CD4-positive, alpha-beta T cell (primary cell): ENCODE measurements at regions not wholly inside any gene's neighbourhood (a gene's known extent, or its start where the extent isn't known, plus 50 kb on each side); places are given as distances from the start of the nearest gene placed in this dataset.

Experiments
- ATAC-seq: fragments of 200-7000 bp; cut with Tn5 transposase; one replicate; pipeline ENCODE4 v1.10.0; 2022; ENCODE audit warnings: mild to moderate bottlenecking; ENCODE audit not compliant: poor library complexity
- CTCF ChIA-PET: fragments of 350-600 bp; sonication (Branson Sonifier 250); formaldehyde crosslinking; loops from one replicate; lab custom pipeline; 2021; ENCODE audit warnings: antibody characterized with exemption, inconsistent platforms; lab: Charles Lee
- POLR2A ChIA-PET: fragments of 350-600 bp; sonication (Branson Sonifier 250); formaldehyde crosslinking; loops from one replicate; lab custom pipeline; 2021; ENCODE audit warnings: antibody characterized with exemption, inconsistent platforms; lab: Charles Lee
- DNase-seq, 14 experiments: peaks; one replicate each; pipeline ENCODE4 v3.0.0-alpha.2; 2013 to 2020; ENCODE audit warnings: mixed read lengths in 2 of 14
- H3K27ac ChIP-seq, 2 donors: one replicate each; pipeline versions ENCODE4 v1.5.1 to v1.7.0; 2013; ENCODE audit warnings: low read length in 2 of 2, low read depth in 1 of 2, mild to moderate bottlenecking in 1 of 2
- H3K27me3 ChIP-seq, 2 experiments: 1 replicate in 1 of 2; 2 replicates in 1 of 2; pipeline versions ENCODE4 v1.6.1 to v1.7.0; 2013; ENCODE audit warnings: low read length in 2 of 2, control low read depth in 1 of 2, mild to moderate bottlenecking in 1 of 2, moderate library complexity in 1 of 2; ENCODE audit not compliant: insufficient read depth in 2 of 2, control insufficient read depth in 1 of 2
- H3K36me3 ChIP-seq: one replicate; pipeline ENCODE4 v1.6.1; 2013; ENCODE audit warnings: low read length, control low read depth; ENCODE audit not compliant: insufficient read depth
- H3K4me1 ChIP-seq: one replicate; pipeline ENCODE4 v1.6.1; 2013; ENCODE audit warnings: low read length, control low read depth; ENCODE audit not compliant: insufficient read depth
- H3K4me3 ChIP-seq: one replicate; pipeline ENCODE4 v1.5.1; 2013; ENCODE audit warnings: mild to moderate bottlenecking, low read length, moderate library complexity
- H3K9me3 ChIP-seq, 2 experiments: 1 replicate in 1 of 2; 2 replicates in 1 of 2; pipeline versions ENCODE4 v1.6.1 to v1.7.0; 2013; ENCODE audit warnings: low read length in 2 of 2, mild to moderate bottlenecking in 2 of 2, control low read depth in 1 of 2, moderate library complexity in 1 of 2; ENCODE audit not compliant: control insufficient read depth in 1 of 2, insufficient read depth in 1 of 2
- H3K27ac Mint-ChIP-seq: one replicate; pipeline ENCODE4 v1.8.0; 2020; ENCODE audit warnings: mixed read lengths
- H3K27me3 Mint-ChIP-seq: one replicate; pipeline ENCODE4 v1.8.0; 2021; ENCODE audit warnings: mixed read lengths
- H3K36me3 Mint-ChIP-seq: one replicate; pipeline ENCODE4 v1.8.0; 2021; ENCODE audit warnings: low read depth, mixed read lengths
- H3K4me1 Mint-ChIP-seq: one replicate; pipeline ENCODE4 v1.8.0; 2021; ENCODE audit warnings: low read depth, mixed read lengths
- H3K4me3 Mint-ChIP-seq: one replicate; pipeline ENCODE4 v1.8.0; 2020; ENCODE audit warnings: mild to moderate bottlenecking, mixed read lengths
- H3K9me3 Mint-ChIP-seq: one replicate; pipeline ENCODE4 v1.8.0; 2020; ENCODE audit warnings: mixed read lengths
- intact Hi-C, 2 experiments: fragments of 100-400 bp; cut with DNase I in 1 of 2; cut with micrococcal nuclease in 1 of 2; formaldehyde crosslinking; loops; one replicate each; pipeline versions ENCODE4 v1.15.1 to v1.9.0; 2023 to 2025; cut with DNase I, micrococcal nuclease
- TF ChIP-seq, protein P1 (sequence below): fragments of 200-600 bp; IDR thresholded peaks from one replicate; pipeline ENCODE4 v1.8.0; 2022; ENCODE audit warnings: antibody characterized with exemption, mild to moderate bottlenecking

DNA sequence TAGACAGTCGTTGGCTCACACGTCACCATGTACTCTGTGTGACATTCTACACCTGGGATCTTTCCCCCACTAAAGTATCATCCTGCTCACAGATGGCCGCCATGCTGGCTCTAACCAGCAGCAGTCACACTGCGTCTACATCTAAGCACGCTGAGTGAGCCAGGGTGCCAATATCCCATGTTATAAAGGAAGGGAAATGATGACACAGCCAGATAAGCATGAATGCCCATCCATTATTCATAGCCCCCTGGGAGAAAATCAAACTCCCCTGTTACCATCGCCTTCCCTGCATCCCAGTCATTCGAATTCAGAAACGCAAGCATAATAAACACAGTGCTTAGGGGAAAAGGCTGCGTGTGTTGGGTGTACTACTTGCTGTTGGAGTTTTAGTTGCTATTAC, 698.2 kb upstream of the AUTS2 start:
- no peak overlapping the region for H3K4me3 ChIP-seq
- peaks cover 0 to 27% of the 10 kb centered on the region in 2 experiments for H3K9me3 ChIP-seq
- Mint-ChIP-seq H3K4me1 (no peaks in the 10 kb centered on the region), H3K36me3 (no peaks in the 10 kb centered on the region), H3K27me3 (no peaks in the 10 kb centered on the region), H3K4me3 (no peak overlapping the region), H3K27ac (no peak overlapping the region), H3K9me3 (peaks cover 20% of the 10 kb centered on the region)
- no peaks in the 10 kb centered on the region for H3K36me3 ChIP-seq
- H3K4me1 ChIP-seq: no peaks in the 10 kb centered on the region
- H3K27ac ChIP-seq: no peak overlapping the region
- ChIA-PET CTCF (no interaction called here), POLR2A (no interaction called here)
- intact Hi-C loops: no loop called here
- ATAC-seq (no peak), DNase-seq (no peak)
- TF ChIP-seq, protein P1, sequence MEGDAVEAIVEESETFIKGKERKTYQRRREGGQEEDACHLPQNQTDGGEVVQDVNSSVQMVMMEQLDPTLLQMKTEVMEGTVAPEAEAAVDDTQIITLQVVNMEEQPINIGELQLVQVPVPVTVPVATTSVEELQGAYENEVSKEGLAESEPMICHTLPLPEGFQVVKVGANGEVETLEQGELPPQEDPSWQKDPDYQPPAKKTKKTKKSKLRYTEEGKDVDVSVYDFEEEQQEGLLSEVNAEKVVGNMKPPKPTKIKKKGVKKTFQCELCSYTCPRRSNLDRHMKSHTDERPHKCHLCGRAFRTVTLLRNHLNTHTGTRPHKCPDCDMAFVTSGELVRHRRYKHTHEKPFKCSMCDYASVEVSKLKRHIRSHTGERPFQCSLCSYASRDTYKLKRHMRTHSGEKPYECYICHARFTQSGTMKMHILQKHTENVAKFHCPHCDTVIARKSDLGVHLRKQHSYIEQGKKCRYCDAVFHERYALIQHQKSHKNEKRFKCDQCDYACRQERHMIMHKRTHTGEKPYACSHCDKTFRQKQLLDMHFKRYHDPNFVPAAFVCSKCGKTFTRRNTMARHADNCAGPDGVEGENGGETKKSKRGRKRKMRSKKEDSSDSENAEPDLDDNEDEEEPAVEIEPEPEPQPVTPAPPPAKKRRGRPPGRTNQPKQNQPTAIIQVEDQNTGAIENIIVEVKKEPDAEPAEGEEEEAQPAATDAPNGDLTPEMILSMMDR: no peak
- H3K27me3 ChIP-seq: no peaks in the 10 kb centered on the region

GRCh38 chr7:68904630-68905029, 693.6 kb upstream of the AUTS2 start:
- intact Hi-C loops: no loop called here
- Mint-ChIP-seq H3K4me3 (no peak overlapping the region), H3K27ac (no peak overlapping the region), H3K27me3 (no peaks in the 10 kb centered on the region), H3K36me3 (no peaks in the 10 kb centered on the region), H3K9me3 (peaks cover 13% of the 10 kb centered on the region), H3K4me1 (no peaks in the 10 kb centered on the region)
- ATAC-seq (no peak), DNase-seq (no peak)
- TF ChIP-seq, protein P1: no peak
- H3K27ac ChIP-seq: no peak overlapping the region
- no peak overlapping the region for H3K4me3 ChIP-seq
- no peaks in the 10 kb centered on the region for H3K36me3 ChIP-seq
- H3K27me3 ChIP-seq: no peaks in the 10 kb centered on the region
- ChIA-PET CTCF (no interaction called here), POLR2A (no interaction called here)
- no peaks in the 10 kb centered on the region for H3K4me1 ChIP-seq
- H3K9me3 ChIP-seq: peaks cover 0 to 20% of the 10 kb centered on the region in 2 experiments

DNA sequence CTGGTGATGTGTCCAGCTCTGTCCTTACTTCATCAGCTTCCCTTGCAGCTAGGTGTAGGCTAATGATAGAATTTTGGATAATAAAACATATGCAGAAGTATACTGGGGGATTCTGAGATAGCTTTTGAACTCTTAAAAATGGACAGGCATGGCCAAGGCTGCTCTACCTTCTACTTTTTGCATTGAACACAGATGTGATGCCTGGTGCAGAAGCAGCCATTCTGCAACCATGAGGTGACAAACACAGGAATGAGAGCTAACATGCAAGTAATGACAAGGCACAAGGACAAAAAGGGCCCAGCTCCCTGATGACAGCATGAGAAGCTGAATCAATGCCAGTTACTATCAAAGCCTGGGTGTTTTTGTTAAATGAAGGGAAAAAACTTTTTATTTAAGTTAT, 686.5 kb upstream of the AUTS2 start:
- DNase-seq (no peak), ATAC-seq (no peak)
- H3K4me3 Mint-ChIP-seq: no peak overlapping the region
- no peaks in the 10 kb centered on the region for H3K4me1 Mint-ChIP-seq
- intact Hi-C loops: no loop called here
- no peak overlapping the region for H3K27ac Mint-ChIP-seq
- H3K4me1 ChIP-seq: no peaks in the 10 kb centered on the region
- TF ChIP-seq, protein P1: no peak
- CTCF ChIA-PET: no interaction called here
- peaks cover 6% of the 10 kb centered on the region for H3K9me3 Mint-ChIP-seq
- H3K36me3 ChIP-seq: no peaks in the 10 kb centered on the region
- H3K9me3 ChIP-seq: peaks cover 6 to 18% of the 10 kb centered on the region in 2 experiments
- no peaks in the 10 kb centered on the region for H3K27me3 ChIP-seq
- no peak overlapping the region for H3K27ac ChIP-seq
- no peaks in the 10 kb centered on the region for H3K36me3 Mint-ChIP-seq
- POLR2A ChIA-PET: no interaction called here
- no peaks in the 10 kb centered on the region for H3K27me3 Mint-ChIP-seq
- H3K4me3 ChIP-seq: no peak overlapping the region
